Right lobe of liver (tissue), 4 donors: ENCODE measurements at regions not wholly inside any gene's neighbourhood (a gene's known extent, or its start where the extent isn't known, plus 50 kb on each side); places are given as distances from the start of the nearest gene placed in this dataset.

Experiments
- CTCF ChIP-seq, 4 donors: fragments of 200-600 bp in 3 of 4; fragments of 450-650 bp in 1 of 4; IDR thresholded peaks; one replicate each; pipeline versions ENCODE4 v1.5.1 to v1.8.0; 2016 to 2022; ENCODE audit warnings: antibody characterized with exemption in 4 of 4, mild to moderate bottlenecking in 2 of 4
- POLR2A ChIP-seq: fragments of 450-650 bp; IDR thresholded peaks from one replicate; pipeline ENCODE4 v1.6.1; 2017; ENCODE audit warnings: antibody characterized with exemption, mild to moderate bottlenecking
- donor health status: DM: no; HTN: no; CAD: no.
- donor health status: DM: no; HTN: no; CAD: no.
- donor health status: DM: no; HTN: yes; CAD: no.

DNA sequence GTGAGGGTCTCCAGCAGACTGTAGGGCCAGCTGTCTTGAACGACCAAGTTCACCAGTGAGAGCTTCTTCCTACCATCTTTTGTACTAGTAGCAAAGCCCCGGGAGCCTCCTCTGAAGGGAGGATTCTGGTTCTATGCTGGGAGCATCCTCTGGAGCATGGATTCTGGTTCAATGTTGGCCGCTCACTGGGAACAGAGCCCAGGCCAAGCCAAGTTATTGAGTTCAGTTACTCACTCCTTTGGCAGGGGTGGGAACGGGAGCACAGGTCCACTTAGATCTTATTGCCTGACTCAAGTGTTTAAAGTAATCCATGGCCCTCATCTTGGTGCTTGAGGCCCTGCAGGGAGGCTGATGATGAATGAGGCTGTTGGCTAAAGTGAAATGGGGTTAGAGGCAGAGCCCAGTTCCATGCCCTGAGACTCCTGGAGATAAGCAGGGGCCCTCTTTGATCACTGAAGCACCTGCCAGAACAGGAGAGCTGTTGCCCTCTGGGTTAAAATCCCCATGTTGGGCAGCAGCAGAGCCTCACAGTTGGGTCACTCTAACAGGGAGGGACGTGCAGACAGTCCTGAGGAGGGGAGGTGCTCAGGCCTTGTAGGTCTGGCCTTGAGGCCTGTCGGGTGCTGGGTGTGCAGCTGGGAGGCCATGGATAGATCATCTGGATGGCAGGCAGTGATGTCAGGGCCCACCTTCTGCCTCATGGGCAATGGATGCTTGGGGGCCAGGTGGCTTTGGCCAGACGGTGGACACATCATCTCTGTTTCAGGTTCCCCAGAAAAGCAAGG lies 98.3 kb upstream of the SYNDIG1 start:
- no peak for TF ChIP-seq POLR2A
- TF ChIP-seq CTCF (IDR thresholded peaks at IDR 0.05): no peak
